Eye (tissue), 1 donor: ENCODE measurements at regions not wholly inside any gene's neighbourhood (a gene's known extent, or its start where the extent isn't known, plus 50 kb on each side); places are given as distances from the start of the nearest gene placed in this dataset.
"Not testable (repeated sequence)": the region's sequence is repeated elsewhere in the genome, so short reads cannot be mapped to it uniquely, and the experiment has no call there.

ENCODE experiments used
- DNase-seq: peaks from one replicate; pipeline ENCODE4 v3.0.0-alpha.2; 2015

GRCh38 chr14:52202151-52202550 is 65.3 kb upstream of the PTGDR start:
- no peak for DNase-seq

GRCh38 chr14:52190337-52190931 is 77.1 kb upstream of the PTGDR start:
- DNase-seq = no peak

GRCh38 chr14:52189325-52189724 is 78.2 kb upstream of the PTGDR start:
- no peak for DNase-seq

- no peak for DNase-seq
Observed at GRCh38 chr14:52188381-52188780, 79.1 kb upstream of the PTGDR start.

- DNase-seq = no peak
Observed at GRCh38 chr14:52185178-52185577, 82.3 kb upstream of the PTGDR start.

- DNase-seq = no peak
Observed at GRCh38 chr14:52182853-52183252, 84.6 kb upstream of the PTGDR start.

GRCh38 chr14:52179141-52179790 is 88.2 kb upstream of the PTGDR start:
- DNase-seq = no peak

- no peak for DNase-seq
Observed at GRCh38 chr14:52175982-52176502, 91.5 kb upstream of the PTGDR start.

GRCh38 chr14:52171932-52172331 is 95.6 kb upstream of the PTGDR start:
- not testable (repeated sequence) for DNase-seq

GRCh38 chr14:52166822-52167221 is 98.0 kb upstream of the NID2 start:
- no peak for DNase-seq

- DNase-seq = no peak
Observed at GRCh38 chr14:52155651-52156213, 86.9 kb upstream of the NID2 start.

GRCh38 chr14:52154992-52155650 is 86.3 kb upstream of the NID2 start:
- no peak for DNase-seq

GRCh38 chr14:52153939-52154338 is 85.1 kb upstream of the NID2 start:
- DNase-seq = no peak

GRCh38 chr14:52150162-52150561 is 81.3 kb upstream of the NID2 start:
- peak; percentile 24 for DNase-seq

- DNase-seq = no peak
Observed at GRCh38 chr14:52148371-52148770, 79.5 kb upstream of the NID2 start.

GRCh38 chr14:52146504-52146903 is 77.6 kb upstream of the NID2 start:
- no peak for DNase-seq

GRCh38 chr14:52144099-52144498 is 75.2 kb upstream of the NID2 start:
- DNase-seq = not testable (repeated sequence)

GRCh38 chr14:52142504-52142903 is 73.6 kb upstream of the NID2 start:
- DNase-seq = no peak

- peak; percentile 96 for DNase-seq
Observed at GRCh38 chr14:52131640-52132320, 62.9 kb upstream of the NID2 start.

GRCh38 chr14:52129721-52130120 is 60.9 kb upstream of the NID2 start:
- no peak for DNase-seq

- DNase-seq = no peak
Observed at GRCh38 chr14:52125885-52126284, 57.0 kb upstream of the NID2 start.

GRCh38 chr14:52124791-52125684 is 56.2 kb upstream of the NID2 start:
- DNase-seq = no peak
